ENCODE measurements at regions not wholly inside any gene's neighbourhood (a gene's known extent, or its start where the extent isn't known, plus 50 kb on each side); places are given as distances from the start of the nearest gene placed in this dataset.

DNA sequence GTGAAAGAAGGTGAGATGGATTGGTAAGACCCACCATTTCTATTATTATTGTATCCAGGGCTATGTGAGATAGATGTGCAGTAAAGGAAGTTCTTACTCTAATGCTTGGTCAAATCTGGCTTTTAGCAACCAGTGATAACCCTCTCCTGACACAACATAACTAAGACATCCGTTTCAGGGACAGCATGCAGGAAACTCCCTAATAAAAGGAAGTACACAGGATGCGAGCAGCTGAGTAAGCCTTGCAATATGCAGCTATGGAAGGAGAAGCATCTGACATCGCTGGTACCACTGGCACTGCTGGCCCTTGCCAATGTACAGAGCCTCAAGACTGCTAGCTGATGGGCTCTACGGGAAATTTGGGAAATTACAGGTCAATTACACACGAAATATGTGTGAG lies 662.3 kb downstream of the NR2F2 start:
- Mint-ChIP-seq H3K9me3 (ENCODE audit: low read depth) (peaks cover 10% of the 10 kb centered on the region), H3K4me1 (no peaks in the 10 kb centered on the region), H3K4me3 (no peak overlapping the region), H3K36me3 (no peaks in the 10 kb centered on the region), H3K27ac (no peak overlapping the region), H3K27me3 (no peaks in the 10 kb centered on the region)
- CTCF ChIA-PET, result no interaction called here
- DNase-seq, result no peak
- ATAC-seq, result no peak

DNA sequence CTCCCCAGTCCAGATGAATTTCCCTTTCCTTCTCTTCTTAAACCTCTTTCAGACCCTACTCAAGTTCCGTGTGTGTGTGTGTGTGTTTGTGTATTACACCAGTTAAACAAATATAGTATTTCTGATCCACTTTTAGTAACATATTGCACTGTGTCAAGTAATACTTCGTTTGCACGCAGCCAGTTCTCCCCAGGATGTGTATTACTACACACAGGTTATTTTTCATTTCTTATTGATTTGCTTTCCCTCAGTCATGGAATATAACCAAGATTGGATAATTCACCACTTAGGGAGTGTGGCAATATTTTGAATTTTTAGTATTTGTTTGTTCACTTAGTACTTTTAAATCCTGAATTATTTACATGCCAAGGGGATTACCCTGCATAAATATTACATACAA lies 667.0 kb downstream of the NR2F2 start:
- Mint-ChIP-seq H3K36me3 (no peaks in the 10 kb centered on the region), H3K27me3 (no peaks in the 10 kb centered on the region), H3K4me3 (no peak overlapping the region), H3K27ac (no peak overlapping the region), H3K9me3 (ENCODE audit: low read depth) (peaks cover 7% of the 10 kb centered on the region), H3K4me1 (no peaks in the 10 kb centered on the region)
- ATAC-seq (no peak), DNase-seq (no peak)
- CTCF ChIA-PET, result no interaction called here

DNA sequence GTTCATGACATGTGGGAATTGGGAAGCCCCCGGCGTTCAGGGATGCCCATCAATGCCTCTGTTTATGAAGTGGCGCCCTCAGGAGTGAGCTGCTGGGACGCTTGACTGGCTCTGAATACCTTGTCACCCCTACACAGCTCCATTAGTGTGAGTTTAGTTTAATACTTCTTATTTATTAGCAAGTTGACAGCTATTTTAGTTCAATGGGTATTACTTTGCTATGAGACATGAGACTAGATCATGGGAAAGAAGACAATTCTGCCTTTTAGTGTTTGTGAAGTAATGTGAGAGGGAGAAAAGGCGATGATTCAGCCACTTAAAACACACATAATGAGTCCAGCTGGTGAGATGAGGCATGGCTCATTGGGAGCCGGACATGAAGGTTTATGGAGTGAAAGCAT lies 678.5 kb downstream of the NR2F2 start:
- Mint-ChIP-seq H3K9me3 (ENCODE audit: low read depth) (peaks cover 11% of the 10 kb centered on the region), H3K27me3 (no peaks in the 10 kb centered on the region), H3K4me1 (no peaks in the 10 kb centered on the region), H3K27ac (no peak overlapping the region), H3K4me3 (no peak overlapping the region), H3K36me3 (no peaks in the 10 kb centered on the region)
- DNase-seq (no peak), ATAC-seq (no peak)
- CTCF ChIA-PET, result no interaction called here

DNA sequence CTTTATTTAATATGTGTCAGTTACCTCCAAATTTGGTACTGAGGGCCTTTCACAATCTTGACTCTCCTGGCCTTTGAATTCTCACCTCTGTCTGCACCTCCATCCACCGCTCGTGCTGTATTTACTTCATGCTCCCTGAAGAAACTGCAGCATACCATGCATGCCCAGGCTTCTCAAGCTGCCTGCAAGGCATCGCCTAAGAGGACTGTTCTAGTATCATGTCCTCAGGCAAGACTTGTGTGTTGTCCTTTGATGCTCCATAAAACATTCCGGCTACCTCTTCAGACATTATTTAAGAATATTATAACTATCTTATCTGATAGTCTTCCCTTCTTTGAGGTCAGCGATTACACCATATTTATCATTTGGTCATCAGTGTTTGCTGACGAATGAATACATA lies 682.5 kb downstream of the NR2F2 start:
- Mint-ChIP-seq H3K27me3 (no peaks in the 10 kb centered on the region), H3K4me1 (no peaks in the 10 kb centered on the region), H3K4me3 (no peak overlapping the region), H3K9me3 (ENCODE audit: low read depth) (peaks cover 7% of the 10 kb centered on the region), H3K36me3 (no peaks in the 10 kb centered on the region), H3K27ac (no peak overlapping the region)
- ATAC-seq, result no peak
- CTCF ChIA-PET, result no interaction called here
- no peak for DNase-seq

DNA sequence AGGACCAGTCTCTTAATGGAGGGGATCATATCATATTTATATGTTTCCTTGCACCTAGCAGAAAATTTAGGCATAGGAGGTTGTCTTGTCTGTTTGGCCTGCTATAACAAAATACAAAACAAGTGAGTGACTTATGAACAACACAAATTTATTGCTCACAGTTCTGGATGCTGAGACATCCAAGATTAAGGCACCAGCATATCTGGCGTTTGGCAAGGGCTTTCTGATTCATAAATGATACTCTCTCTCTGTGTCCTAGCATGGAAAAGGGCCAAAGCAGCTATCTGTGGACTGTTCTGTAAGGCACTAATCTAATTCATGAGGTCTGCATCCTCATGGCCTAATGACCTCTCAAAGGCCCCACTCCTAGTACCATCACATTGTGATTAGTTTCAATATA lies 683.0 kb downstream of the NR2F2 start:
- Mint-ChIP-seq H3K4me1 (no peaks in the 10 kb centered on the region), H3K9me3 (ENCODE audit: low read depth) (peaks cover 5% of the 10 kb centered on the region), H3K27me3 (no peaks in the 10 kb centered on the region), H3K4me3 (no peak overlapping the region), H3K36me3 (no peaks in the 10 kb centered on the region), H3K27ac (no peak overlapping the region)
- ATAC-seq (no peak), DNase-seq (no peak)
- CTCF ChIA-PET, result no interaction called here

DNA sequence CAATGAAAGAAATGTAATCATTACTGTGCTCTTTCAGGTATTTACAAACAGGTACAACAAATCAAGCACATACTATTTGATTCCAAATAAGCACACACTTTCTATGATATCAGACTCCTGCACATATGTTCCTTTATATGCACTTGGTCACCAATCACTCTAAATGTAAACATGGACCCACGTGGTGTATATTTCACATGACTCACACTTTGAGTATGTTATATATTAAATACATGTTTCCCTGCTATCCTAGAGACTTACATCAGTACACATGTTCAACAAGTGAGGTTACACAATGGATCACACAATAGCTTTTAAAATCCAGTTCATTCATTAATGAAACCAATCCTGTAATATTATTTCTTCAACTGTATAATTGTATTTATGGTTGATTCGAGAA lies 683.5 kb downstream of the NR2F2 start:
- Mint-ChIP-seq H3K9me3 (ENCODE audit: low read depth) (peaks cover 5% of the 10 kb centered on the region), H3K27me3 (no peaks in the 10 kb centered on the region), H3K27ac (no peak overlapping the region), H3K36me3 (no peaks in the 10 kb centered on the region), H3K4me3 (no peak overlapping the region), H3K4me1 (no peaks in the 10 kb centered on the region)
- CTCF ChIA-PET, result no interaction called here
- no peak for DNase-seq
- no peak for ATAC-seq

DNA sequence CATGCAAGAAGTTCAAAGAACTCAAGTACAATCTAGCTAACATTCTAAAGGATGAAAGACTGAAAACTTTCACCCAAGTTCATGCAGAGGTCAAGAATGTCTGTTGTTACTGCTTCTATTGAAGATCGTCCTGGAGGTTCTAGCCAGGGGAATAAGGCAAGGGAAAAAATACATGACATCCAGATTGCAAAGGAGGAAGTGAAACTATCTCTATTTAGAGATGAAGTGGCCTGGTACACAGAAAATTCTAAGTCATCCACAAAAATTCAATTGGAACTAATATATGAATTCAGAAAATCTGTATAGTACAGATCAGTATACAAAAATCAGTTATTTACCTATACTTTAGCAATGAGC lies 693.0 kb downstream of the NR2F2 start:
- H3K27me3 Mint-ChIP-seq, result no peaks in the 10 kb centered on the region
- H3K9me3 Mint-ChIP-seq (ENCODE audit: low read depth), result peaks cover 15% of the 10 kb centered on the region
- CTCF ChIA-PET, result no interaction called here
- ATAC-seq (no peak), DNase-seq (no peak)
- no peak overlapping the region for H3K4me3 Mint-ChIP-seq
- H3K4me1 Mint-ChIP-seq, result no peaks in the 10 kb centered on the region
- no peaks in the 10 kb centered on the region for H3K36me3 Mint-ChIP-seq
- no peak overlapping the region for H3K27ac Mint-ChIP-seq

DNA sequence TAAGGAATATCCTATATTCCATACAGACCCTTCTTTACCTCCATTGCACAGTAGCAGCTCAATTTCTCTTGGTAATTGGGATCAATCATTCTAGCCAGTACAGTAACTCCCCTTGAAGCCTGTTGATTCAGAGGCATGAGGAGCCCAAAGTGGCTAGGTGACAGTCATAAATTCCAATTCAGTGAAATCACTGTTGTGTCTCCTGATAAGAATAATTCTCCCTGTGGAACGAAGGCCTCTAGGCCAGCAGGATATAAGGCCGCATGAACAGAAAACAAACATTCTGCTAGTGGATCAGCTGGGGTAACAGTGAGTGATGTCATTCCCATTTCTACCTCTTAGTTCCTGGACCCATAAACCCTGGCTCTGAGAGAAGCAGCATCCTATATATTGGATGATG lies 696.3 kb downstream of the NR2F2 start:
- Mint-ChIP-seq H3K9me3 (ENCODE audit: low read depth) (peaks cover 14% of the 10 kb centered on the region), H3K4me1 (no peaks in the 10 kb centered on the region), H3K27me3 (no peaks in the 10 kb centered on the region), H3K4me3 (no peak overlapping the region), H3K36me3 (no peaks in the 10 kb centered on the region), H3K27ac (no peak overlapping the region)
- CTCF ChIA-PET, result no interaction called here
- DNase-seq (no peak), ATAC-seq (no peak)

DNA sequence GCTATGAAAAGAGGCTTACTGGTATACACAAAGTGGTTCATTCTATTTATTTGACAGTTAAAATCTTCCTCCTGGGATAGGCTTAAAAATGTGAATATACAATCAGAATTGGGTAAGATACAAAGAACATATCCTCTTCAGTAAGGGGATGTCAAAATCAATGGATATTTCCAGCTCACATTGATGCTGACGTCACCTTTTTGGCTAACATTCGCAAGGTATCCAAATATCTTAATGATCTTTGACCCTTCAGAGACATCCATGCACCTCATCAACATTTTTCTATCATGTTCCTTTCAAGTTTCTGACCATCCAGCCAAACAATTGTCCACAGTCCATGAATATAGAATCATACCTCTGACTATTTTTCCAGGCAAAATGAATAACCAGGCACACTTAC lies 697.3 kb downstream of the NR2F2 start:
- H3K4me3 Mint-ChIP-seq, result no peak overlapping the region
- no peak overlapping the region for H3K27ac Mint-ChIP-seq
- peaks cover 14% of the 10 kb centered on the region for H3K9me3 Mint-ChIP-seq (ENCODE audit: low read depth)
- H3K4me1 Mint-ChIP-seq, result no peaks in the 10 kb centered on the region
- CTCF ChIA-PET, result no interaction called here
- DNase-seq (no peak), ATAC-seq (no peak)
- no peaks in the 10 kb centered on the region for H3K36me3 Mint-ChIP-seq
- H3K27me3 Mint-ChIP-seq, result no peaks in the 10 kb centered on the region

DNA sequence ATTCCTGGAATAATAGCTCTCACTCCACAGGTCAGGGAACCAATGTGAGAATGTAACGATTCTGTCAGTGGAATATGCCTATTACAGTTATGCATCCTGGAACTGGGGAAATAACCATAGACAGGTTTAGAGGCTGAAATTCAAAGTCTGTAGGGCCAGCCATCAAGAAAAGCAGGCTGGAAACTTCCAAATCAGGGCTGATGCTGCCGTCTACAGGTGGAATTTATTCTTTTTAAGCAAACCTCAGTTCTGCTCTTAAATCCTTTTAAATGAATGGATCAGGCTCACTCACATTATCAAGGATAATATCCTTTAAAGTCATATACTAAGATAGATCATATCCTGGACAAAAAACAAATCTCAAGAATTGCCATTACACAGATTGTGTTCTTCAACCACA lies 699.8 kb downstream of the NR2F2 start:
- no peaks in the 10 kb centered on the region for H3K27me3 Mint-ChIP-seq
- CTCF ChIA-PET, result no interaction called here
- no peak overlapping the region for H3K4me3 Mint-ChIP-seq
- H3K4me1 Mint-ChIP-seq, result no peaks in the 10 kb centered on the region
- ATAC-seq (no peak), DNase-seq (no peak)
- H3K9me3 Mint-ChIP-seq (ENCODE audit: low read depth), result peaks cover 15% of the 10 kb centered on the region
- H3K27ac Mint-ChIP-seq, result no peak overlapping the region
- no peaks in the 10 kb centered on the region for H3K36me3 Mint-ChIP-seq

DNA sequence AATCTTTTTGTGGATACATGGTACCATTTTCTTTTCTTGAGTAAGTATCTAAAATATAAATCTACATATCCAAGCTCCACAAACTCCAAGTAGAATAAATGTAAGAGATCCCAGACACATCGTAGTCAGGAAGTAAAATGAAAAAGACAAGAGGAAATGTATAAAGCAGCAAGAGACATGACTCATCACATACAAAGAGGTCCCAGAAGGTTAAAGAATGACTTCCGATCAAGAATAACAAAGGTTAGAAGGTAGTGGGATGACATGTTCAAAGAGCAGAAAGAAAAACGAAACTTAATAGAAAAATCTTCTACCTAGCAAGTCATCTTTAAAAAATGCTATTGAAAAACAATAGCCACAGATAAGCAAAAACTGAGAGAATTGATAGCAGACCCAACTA lies 705.8 kb downstream of the NR2F2 start:
- CTCF ChIA-PET, result no interaction called here
- H3K4me1 Mint-ChIP-seq, result no peaks in the 10 kb centered on the region
- H3K9me3 Mint-ChIP-seq (ENCODE audit: low read depth), result peaks cover 5% of the 10 kb centered on the region
- H3K36me3 Mint-ChIP-seq, result no peaks in the 10 kb centered on the region
- no peaks in the 10 kb centered on the region for H3K27me3 Mint-ChIP-seq
- no peak overlapping the region for H3K27ac Mint-ChIP-seq
- ATAC-seq (no peak), DNase-seq (no peak)
- H3K4me3 Mint-ChIP-seq, result no peak overlapping the region

DNA sequence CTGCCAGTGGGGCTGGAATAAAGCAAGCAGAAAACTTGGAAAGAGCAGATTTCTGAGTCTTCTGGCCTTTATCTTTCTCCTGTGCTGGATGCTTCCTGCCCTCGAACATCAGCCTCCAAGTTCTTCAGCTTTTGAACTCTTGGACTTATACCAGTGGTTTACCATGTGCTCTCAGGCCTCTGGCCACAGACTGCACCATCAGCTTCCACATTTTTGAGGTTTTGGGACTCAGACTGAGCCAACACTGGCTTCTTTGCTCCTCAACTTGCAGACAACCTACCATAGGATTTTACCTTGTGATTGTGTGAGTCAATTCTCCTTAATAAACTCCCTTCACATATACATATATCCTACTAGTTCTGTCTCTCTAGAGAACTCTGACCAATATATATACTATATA lies 706.6 kb downstream of the NR2F2 start:
- H3K27me3 Mint-ChIP-seq, result no peaks in the 10 kb centered on the region
- DNase-seq (no peak), ATAC-seq (no peak)
- H3K4me3 Mint-ChIP-seq, result no peak overlapping the region
- H3K9me3 Mint-ChIP-seq (ENCODE audit: low read depth), result peaks cover 5% of the 10 kb centered on the region
- H3K27ac Mint-ChIP-seq, result no peak overlapping the region
- H3K4me1 Mint-ChIP-seq, result no peaks in the 10 kb centered on the region
- no peaks in the 10 kb centered on the region for H3K36me3 Mint-ChIP-seq
- CTCF ChIA-PET, result no interaction called here

DNA sequence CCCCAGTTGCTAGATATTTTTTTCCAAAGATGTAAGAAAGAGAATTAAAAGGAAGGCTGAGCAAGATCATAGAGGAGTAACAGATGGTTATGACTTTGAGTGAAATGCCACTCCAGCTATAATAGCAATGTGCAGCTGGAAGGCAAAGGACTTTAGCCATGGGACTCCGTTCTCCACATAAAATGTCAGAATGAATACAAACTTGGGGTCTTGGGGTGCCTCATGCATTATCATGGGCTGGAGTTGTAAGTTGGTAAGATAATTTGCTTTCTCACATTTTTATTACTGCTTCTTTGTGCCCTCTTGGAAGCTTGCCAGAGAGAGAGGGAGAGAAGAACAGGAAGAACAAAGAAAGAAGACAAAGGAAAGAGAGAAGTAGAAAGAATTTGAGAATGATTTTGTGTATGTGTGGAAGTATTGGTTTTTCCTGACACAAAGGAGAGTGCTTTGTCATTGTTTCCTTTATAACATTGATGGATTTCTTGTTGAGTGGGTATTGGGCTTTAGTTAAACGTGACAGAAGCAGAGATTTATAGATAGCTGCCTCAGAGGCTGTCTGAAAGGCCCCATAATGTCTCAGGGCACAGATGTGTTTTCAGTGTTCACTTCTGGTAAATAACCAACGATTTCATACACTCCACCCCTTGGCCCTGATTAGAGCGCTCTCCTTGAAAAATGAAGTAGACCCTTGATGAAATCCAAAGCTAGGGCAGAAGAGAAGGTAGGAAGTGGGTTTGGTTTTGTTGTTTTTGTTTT lies 715.3 kb downstream of the NR2F2 start:
- Mint-ChIP-seq H3K36me3 (no peaks in the 10 kb centered on the region), H3K27me3 (no peaks in the 10 kb centered on the region), H3K9me3 (ENCODE audit: low read depth) (peaks cover 3% of the 10 kb centered on the region), H3K27ac (no peak overlapping the region), H3K4me3 (no peak overlapping the region), H3K4me1 (no peaks in the 10 kb centered on the region)
- CTCF ChIA-PET, result no interaction called here
- ATAC-seq, result no peak
- DNase-seq, result no peak

DNA sequence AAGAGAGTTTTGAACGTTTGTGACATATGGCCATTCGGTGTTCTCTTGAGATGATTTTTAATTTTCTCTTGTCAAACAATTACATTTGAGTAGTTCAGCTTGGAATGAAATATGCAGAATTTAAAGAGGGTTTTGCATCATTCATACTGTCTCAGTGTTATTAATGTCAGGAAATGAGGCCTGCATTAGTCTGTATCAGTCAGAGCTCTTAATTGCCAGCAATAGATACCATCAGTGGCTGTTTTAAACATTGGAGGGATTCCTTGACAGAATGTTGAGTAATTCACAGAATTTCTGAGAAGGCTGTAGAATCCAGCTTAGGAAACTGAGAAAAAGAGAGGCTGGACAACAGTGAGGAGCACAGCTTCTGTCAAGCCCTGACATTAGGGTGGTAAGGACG lies 722.0 kb downstream of the NR2F2 start:
- DNase-seq (no peak), ATAC-seq (no peak)
- CTCF ChIA-PET, result no interaction called here
- Mint-ChIP-seq H3K27me3 (no peaks in the 10 kb centered on the region), H3K4me3 (no peak overlapping the region), H3K36me3 (no peaks in the 10 kb centered on the region), H3K27ac (no peak overlapping the region), H3K4me1 (no peaks in the 10 kb centered on the region), H3K9me3 (ENCODE audit: low read depth) (peaks cover 6% of the 10 kb centered on the region)

DNA sequence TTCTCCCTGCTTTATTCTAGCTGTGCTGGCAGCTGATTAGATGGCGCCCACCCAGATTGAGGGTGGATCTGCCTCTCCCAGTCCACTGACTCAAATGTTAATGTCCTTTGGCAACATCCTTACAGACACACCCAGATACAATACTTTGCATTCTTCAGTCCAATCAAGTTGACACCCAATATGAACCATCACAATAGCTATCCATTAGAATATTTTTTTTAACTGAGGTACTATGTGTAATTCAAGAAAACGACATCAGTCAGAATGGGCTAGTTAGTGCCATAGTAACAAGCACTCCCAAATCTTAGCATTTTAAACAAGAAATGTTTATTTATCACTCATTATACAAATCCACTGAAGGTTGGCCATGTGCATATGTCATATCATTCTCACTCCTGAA lies 723.1 kb downstream of the NR2F2 start:
- Mint-ChIP-seq H3K4me3 (no peak overlapping the region), H3K4me1 (no peaks in the 10 kb centered on the region), H3K9me3 (ENCODE audit: low read depth) (peaks cover 6% of the 10 kb centered on the region), H3K27me3 (no peaks in the 10 kb centered on the region), H3K36me3 (no peaks in the 10 kb centered on the region), H3K27ac (no peak overlapping the region)
- ATAC-seq, result no peak
- CTCF ChIA-PET, result no interaction called here
- no peak for DNase-seq

All from activated CD8-positive, alpha-beta memory T cell treated with anti-CD3 and anti-CD28 coated beads, Interleukin-2, amount 10 ng/mL, durations not matched to agents 7 days and 5 days (primary cell).